HG03442 (cell line): ENCODE measurements at regions not wholly inside any gene's neighbourhood (a gene's known extent, or its start where the extent isn't known, plus 50 kb on each side); places are given as distances from the start of the nearest gene placed in this dataset.

ENCODE experiments used
- ATAC-seq: cut with Tn5 transposase; IDR thresholded peaks from one replicate; pipeline ENCODE4 v1.9.1; 2021; ENCODE audit warnings: mild to moderate bottlenecking, moderate library complexity; ENCODE audit not compliant: unreplicated experiment

DNA sequence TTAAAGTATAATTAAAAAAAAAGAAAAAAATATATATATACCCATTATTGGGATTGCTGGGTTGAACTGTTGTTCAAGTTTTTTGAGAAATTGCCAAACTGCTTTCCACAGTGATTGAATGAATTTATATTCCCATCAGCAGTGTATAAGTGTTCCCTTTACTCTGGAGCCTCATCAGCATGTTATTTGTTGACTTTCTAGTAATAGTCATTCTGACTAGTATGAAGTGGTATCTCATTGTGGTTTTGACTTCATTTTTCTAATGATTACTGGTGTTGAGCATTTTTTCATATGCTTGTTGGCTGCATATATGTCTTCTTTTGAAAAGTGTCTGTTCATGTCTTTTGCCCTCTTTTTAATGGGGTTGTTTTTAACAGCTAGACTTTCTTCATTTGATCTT is 1260.8 kb upstream of the GJE1 start:
- ATAC-seq: no peak

DNA sequence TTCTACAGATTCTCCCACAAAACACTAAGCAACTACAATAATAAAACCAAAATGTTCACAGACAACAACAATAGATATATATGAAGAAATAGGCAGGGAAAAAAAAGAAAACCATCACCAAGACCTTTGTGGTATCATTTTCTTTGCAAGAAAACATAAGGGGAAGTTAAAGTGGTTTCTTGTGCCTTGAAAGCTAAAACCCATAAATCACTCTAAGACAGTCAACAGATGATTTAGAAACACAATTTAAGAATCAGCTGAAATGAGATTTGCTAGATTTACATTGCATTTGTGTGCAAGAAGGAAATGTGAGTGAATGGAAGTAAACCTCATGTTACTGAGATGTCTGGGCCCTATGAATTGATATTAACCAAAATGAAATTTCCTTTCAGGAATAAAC is 1265.4 kb upstream of the GJE1 start:
- ATAC-seq: no peak

DNA sequence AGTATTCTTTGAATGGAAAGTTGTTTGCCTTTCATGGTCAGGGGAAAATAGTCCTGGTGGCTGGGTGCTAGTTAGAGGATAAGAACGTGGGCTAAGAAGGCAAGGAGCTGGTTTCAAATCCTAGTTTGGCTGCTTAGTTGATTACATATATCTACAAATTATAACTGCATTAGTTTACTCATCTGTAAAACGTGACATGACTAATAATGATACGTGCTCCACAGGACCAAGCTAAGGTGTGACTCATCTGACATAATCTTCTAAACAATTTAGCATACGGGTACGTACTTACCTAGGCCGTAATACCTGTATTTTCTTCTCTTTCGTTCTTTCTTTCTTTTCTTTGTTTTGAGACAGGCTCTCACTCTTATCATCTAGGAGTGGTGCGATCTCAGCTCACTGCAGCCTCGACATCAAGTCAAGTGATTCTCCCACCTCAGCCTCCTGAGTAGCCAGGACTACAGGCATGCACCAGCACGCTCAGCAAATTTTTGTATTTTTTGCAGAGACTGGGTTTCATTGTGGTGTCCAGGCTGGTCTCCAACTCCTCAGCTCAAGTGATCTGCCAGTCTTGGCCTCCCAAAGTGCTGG is 1274.2 kb upstream of the GJE1 start:
- ATAC-seq: no peak

DNA sequence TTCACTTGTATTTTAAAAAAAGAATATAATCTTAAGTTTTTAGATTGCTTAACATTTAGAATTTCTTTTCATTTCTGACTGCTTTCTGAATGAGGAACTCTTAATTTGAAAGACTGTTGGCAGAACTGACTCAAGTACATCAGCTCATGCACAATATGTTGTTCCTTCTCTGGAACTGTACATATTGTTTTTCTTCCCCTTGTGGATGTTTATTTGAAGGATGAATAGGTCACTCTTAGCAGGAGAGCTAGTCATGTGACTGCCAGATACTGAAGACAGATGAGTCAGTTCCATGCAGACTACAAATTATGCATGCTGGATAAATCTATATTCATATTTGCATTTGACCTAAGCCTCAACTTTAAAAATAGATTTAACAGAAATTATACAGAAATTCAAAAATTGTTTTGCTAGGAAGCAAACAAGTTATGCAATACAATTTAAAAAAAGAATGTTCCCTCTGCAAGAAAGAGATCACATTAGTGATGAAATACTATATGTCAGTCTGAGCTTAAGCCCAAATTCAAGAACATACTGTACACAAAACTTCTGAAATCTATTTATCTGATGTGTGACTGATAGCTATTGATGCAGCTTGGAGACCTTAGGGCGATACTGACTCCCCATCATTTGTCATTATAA is 1274.9 kb upstream of the GJE1 start:
- no peak for ATAC-seq

DNA sequence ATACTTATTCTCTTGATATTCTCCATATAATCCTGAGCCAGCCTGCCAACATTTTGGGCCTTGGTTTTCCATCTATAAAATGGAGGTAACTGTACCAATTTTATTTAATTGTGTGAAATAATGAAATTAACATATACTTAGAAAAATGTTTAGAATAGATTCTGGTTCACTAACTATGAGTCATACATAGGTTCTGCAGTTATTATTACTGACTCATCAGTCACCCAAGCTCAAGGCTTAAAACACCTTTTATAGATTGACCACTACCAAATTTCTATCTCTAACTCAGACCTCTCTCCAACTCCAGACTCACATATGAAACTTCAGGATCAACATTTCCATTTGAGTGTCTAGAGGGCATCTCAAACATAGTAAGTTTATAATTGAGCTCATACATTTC is 1277.2 kb upstream of the GJE1 start:
- ATAC-seq: no peak

DNA sequence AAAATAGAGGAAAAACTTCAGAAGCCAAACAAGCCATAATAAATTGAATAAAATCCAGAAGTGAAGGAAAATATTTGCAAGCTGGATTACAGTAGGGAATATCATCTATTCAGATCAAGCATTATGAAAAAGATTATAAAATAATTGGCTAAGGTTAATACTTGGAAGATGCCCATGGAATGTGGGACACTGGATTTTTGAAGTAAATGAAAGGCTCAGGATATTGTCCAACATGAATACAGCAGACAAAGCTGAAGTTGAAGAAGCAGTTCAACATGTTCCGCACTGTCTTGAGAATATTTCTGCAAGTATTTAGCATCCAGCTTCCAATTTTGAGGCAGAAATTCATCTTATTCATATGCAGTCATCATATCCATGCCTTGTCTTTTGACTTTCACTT is 1278.4 kb upstream of the GJE1 start:
- ATAC-seq: no peak

DNA sequence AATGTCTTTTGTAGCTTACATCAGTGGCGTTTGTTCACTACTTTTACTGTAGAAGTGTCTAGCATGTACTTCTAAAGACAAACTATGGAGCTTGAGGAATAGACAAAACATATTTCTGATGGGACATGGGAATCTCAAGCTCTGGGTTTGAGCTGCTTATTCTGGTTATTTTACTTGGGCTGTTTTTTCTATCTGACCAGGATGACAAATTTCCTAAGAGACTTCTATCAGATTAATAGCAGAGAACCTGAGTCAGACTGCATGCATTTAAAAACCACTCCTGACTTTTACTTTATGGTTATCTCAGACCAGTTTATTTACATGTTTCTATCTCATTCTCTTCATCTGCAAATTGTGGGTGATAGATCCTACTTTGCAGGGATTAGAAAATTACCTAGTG is 1282.3 kb upstream of the GJE1 start:
- no peak for ATAC-seq

DNA sequence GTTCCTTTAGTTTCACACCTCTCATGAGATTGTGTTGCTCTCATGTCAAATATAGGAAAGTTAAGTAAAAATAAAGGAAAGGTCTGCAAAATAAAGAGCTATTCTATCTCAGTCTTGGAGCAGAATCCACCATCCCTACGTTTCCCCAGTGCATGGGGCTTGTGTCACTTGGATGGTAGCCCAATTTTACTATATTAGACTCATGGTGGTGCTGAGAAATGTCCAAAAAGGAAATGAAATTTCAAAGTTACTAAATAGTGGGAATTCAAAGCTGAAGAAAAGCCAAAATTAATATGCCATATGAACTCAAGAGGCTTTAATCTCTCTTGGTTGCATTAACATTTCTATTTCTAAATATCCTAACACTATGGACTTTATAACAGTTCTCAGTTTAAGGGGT is 1283.3 kb upstream of the GJE1 start:
- ATAC-seq: no peak

DNA sequence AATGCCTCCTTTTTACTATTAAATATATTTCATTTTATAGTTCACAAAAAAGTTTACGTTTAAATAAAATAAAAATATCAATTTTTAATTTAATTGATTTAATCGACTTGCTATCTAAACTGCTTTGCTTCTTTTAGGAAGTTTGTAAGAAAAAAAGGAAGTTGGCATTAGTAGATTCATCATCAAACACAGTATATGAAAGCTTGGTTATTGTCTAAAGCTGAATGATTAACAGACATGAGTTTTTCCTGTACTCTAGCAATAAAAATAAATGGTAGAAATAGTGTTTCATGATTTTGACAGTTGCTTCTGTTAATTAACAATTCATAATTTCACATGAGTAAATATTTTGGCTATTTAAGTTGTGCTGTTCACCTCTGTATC is 1285.5 kb upstream of the GJE1 start:
- no peak for ATAC-seq

DNA sequence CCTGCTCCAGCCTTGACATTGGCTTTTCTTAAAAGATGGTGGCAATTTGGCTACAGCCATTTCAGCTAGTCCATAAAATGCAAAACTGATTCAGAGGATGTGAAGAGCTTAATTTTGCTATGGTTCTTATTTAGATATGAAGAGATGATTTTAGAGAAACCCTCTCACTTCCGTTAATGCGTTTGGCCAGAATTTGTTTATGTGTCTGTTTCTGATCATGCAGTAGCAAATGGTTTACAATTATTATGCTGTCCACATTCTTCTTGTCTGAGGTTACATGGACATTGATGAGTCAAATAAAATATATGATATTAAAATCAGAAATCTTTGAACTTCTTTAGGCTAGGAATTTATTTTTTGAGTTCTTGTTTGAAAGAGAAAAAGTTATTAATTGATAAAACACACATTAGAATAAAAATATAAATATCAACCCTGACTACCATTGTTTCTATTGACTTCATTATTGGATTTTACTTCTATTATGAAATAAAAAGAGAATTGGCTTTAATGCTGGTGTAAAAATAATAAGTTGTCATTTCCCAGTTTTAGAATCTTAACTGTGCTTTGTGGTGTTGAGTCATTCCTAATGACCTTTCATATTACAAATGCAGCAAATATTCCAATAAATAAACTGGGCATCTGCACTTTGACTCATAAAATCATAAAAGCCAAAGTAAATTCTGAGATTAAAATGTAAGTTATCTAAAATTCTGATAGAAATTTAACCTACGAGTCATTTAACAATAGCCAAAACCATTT is 1286.0 kb upstream of the GJE1 start:
- ATAC-seq: no peak

DNA sequence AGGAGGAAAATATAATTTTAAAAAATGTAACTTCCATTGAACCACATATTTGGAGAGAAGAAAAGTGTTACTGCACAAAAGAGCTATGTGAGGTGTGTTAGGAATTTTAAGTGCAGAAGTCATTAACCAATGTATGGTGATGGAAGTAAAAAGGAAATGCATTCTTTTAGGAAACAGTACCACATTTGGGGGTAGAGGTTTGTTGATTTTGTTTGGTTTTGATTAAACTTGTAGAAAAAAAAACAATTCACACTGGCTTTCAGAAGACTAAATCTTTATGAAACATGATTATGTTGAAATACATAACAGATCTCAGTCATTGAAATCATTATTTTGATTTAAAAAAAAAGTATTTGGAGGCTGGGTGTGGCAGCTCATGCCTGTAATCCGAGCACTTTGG is 1287.0 kb upstream of the GJE1 start:
- no peak for ATAC-seq

DNA sequence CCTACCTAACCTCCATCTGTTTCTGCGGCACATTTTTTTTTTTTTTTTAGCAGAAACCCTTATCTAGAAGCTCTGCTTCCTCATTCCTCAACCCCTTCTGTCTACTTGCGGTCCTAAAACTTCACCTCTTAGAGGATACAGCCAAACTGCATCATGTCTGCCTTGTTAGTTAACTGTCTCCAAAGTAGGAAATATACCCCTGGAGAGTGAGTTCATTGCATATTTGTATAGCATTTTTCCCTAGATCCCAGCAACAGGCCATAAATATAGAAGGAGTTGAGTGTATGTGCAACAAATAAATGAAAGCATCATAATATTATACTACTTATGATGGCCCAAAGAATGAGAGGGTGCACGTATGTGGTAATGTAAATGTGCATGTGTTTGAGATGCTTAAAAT is 1288.6 kb upstream of the GJE1 start:
- ATAC-seq: no peak

DNA sequence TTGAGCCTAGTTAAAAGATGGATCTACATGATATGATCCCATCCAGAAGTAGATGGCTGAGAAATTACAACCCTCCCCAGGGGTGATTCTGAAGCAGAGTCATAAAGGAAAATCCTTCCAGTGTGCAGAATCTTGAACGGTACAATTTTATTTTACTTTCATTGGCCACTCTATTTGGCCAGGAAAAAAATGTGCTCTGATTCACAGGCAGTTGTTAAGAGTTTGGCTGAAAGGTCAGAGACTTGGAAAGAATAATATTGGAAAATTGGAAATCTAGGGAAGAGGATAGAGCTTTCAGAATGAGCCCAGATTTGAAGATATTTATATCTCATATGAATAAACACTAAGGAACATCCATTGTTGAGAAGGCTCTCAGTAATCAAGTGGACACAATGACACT is 1299.3 kb upstream of the GJE1 start:
- no peak for ATAC-seq

DNA sequence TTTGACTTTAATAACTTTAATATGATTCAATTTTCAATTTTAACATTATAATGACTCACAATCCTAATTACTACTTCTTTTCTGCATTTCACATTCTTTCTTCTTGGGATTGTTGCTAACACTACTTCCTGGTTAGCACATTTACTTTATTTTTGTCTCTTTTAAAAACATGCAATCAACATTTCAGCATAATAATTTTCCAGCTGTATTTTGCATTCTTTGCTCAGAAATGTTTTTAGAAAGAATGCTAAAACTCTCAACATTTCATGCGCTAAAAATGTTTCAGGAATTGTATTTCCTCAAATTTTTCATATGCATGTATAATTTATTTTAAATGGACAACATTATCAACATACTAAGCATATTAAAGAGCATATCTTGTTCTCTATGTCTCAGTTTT is 1302.1 kb upstream of the GJE1 start:
- no peak for ATAC-seq

DNA sequence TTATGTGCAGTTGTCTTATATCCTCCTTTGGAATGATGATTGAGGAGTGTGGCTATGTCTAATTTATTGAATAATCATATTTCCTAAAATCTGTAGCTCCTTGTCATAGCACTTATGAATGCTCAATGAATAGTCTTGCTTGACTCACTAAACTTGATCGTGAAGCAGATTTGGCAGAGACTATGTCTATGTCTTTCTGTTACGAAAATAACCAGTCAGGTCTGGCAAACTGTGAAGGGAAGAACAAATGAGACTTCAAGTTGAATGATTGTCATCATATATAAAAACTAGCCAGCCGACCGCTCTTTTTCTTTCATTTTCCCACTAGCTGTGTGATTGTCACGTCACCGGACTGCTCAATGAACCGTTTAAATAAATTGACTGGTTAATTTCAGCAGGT is 1303.9 kb upstream of the GJE1 start:
- ATAC-seq: no peak

DNA sequence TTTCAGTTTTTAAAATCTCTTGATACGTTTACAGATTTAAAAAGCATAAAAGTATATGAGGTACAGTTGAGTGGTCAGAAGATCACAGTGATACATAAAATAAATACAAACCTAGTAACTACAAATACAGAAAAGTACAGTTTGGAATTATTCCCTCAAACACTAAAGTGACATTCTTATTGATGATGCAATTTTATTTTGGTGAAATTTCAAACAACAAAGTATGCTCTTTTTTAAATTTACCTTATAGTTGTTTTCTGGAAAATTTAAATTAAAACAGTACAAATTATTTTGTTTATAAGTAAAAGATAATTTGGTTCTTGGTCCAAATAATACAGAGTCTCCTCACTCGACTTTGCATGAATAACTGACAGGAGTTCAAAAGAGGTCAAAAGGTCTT is 1305.1 kb upstream of the GJE1 start:
- ATAC-seq: no peak

DNA sequence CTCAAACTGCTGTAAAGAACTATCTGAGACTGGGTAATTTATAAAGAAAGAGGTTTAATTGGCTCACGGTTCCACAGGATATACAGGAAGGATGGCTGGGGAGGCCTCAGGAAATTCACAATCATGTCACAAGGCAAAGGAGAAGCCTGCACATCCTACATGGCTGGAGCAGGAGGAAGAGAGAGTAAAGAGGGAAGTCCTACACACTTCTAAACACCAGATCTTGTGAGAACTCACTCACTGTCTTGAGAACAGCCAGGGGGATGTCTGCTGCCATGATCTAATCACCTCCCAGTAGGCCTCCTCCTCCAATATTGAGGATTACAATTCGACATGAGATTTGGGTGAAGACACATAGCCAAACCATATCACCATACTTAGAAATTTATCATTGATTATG is 1307.0 kb upstream of the GJE1 start:
- ATAC-seq: no peak

DNA sequence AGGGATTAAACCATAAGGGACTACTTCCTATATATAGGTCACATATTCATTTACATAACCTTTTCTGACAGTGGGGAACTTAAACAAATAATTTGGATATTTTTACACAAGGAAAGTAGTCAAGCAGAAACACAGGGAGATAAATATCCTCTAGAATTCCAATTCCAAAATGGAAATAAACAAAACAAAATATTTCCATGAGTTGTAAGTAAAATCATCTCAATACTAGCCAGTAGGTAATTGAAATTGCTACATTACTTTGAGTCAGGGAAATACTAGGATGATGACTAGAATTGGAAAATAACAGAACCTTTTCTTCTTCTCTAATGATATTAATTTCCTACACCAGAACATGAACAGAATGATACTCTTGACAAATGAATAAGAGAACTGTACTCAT is 1308.1 kb upstream of the GJE1 start:
- no peak for ATAC-seq

DNA sequence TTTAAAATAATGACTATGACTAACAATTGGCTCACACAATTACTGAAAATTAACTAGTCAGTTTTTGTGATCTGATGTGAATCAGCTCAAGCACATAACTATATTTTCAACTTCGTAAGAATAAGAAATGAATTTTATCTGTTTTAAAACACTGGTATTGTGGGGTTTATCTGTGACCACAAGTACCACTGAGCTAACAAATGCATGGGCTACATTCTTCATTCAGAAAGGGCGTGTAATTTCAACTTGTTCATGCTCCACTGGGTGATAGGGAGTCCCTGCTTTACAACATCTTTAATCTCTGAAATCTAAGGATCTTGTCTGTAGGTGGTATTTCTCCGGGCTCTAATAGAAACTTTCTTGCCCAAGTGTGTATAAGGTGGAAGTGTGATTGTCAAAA is 1311.5 kb upstream of the GJE1 start:
- no peak for ATAC-seq

DNA sequence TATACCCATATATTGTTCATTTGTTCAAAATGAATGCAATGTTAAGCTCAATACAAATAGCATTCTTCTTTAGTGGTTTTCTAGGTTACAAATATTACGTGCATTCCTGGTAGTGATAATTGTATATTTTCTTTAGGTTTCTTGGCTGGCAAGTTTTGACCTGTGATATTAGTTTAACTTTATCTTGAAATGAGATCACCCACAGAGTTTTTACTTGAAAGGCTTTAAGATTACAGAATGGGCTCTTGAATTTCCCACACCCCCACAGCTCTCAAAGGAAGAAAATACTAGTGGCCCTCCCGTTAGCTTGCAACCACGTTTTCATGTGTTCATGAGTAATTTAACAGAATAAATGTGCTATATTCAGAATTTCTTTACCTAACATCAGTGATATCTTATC is 1315.5 kb upstream of the GJE1 start:
- no peak for ATAC-seq

DNA sequence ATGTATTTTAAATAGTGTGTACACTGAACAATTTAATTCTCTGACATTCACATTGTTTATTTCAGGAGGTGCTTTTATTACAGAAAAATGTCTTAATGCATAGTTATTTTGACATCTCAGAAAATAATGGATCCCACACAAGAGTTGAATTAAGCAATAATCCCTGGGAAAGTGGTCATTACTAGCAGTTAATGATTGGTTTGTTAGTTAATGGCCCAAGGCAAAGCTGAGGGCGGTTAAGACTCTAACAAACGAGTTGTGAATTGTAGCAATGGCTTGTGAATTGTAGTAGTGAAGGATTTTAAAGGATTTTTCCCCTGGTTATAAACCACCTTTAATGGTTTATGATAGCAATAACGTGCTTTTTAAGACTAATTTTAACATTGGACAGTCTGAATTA is 1316.0 kb upstream of the GJE1 start:
- ATAC-seq: no peak

DNA sequence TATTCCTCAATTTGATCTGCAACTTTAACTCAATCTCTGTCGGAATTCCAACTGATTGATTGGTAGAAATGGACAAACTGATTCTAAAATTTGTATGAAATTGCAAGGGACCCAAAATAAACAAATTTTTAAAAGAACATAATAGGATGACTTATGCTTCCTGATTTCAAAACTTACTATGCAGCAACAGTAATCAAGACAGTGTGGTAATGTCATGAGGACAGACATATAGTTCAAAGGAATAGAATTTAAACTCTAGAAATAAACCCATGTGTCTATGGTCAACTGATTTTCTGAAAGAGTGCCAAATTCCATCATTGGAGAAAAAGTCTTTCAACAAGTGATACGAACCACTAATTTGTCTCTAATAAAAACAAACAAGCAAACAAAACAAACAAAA is 1320.1 kb upstream of the GJE1 start:
- no peak for ATAC-seq

DNA sequence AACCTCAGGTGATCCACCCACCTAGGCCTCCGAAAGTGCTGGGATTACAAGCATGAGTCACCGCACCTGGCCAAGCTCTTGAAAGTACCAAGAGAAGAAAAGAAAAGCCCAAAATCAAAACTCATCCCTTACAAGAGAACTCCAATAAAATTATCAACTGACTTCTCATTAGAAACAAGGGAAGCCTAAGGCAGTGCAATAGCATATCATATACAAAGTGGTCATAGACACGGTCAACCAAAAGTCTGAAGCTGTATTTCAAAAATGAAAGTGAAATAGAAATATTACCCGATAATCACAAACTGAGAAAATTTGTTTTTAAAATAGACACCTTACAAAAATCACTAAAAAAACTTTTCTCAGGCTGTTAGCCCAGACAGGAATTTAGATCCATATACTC is 1321.1 kb upstream of the GJE1 start:
- no peak for ATAC-seq
